HG02870 (cell line): ENCODE measurements at regions not wholly inside any gene's neighbourhood (a gene's known extent, or its start where the extent isn't known, plus 50 kb on each side); places are given as distances from the start of the nearest gene placed in this dataset.
"Not testable (repeated sequence)": the region's sequence is repeated elsewhere in the genome, so short reads cannot be mapped to it uniquely, and the experiment has no call there.

Experiments used
- ATAC-seq: cut with Tn5 transposase; IDR thresholded peaks from one replicate; pipeline ENCODE4 v1.9.1; 2021; ENCODE audit warnings: mild to moderate bottlenecking, moderate library complexity; ENCODE audit not compliant: unreplicated experiment

DNA sequence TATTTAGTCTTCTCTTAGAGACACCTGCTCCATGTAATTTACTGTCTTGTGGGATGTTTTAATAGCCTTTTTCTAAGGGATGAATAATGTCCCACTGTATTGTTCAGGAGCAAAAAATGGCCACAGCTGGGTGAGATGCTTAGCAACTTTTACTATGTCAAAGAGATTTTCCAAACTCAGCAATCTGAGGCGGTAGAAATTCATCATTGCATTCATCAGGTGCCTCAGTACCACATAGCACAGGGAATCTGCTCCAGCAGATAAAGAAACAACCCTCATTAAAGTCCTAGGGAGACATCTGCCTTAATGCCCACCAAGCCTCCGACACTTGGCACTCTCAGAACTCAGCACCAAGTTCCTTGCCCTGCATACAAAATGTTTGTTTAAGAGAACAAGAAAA lies 266.9 kb downstream of the SIPA1L2 start:
- no peak for ATAC-seq

DNA sequence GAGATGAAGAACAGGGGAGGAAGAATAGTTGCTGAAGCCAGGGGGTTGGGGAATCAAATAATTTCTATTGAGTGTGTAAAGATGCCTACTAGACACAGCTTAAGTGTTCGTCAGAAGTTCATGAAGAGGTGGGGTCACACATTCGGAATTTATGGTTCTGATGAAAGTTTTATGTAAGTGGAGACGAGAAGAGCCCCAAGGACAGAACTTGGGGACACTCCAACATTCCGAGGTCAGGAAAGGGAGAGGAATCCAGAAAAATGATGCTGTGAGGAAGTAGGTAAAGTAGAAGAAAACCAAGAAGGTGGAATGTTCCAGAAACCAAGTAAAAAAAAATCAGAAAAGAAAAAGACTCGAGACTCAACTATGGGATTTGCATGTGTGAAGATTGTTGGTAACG lies 272.5 kb downstream of the SIPA1L2 start:
- no peak for ATAC-seq

DNA sequence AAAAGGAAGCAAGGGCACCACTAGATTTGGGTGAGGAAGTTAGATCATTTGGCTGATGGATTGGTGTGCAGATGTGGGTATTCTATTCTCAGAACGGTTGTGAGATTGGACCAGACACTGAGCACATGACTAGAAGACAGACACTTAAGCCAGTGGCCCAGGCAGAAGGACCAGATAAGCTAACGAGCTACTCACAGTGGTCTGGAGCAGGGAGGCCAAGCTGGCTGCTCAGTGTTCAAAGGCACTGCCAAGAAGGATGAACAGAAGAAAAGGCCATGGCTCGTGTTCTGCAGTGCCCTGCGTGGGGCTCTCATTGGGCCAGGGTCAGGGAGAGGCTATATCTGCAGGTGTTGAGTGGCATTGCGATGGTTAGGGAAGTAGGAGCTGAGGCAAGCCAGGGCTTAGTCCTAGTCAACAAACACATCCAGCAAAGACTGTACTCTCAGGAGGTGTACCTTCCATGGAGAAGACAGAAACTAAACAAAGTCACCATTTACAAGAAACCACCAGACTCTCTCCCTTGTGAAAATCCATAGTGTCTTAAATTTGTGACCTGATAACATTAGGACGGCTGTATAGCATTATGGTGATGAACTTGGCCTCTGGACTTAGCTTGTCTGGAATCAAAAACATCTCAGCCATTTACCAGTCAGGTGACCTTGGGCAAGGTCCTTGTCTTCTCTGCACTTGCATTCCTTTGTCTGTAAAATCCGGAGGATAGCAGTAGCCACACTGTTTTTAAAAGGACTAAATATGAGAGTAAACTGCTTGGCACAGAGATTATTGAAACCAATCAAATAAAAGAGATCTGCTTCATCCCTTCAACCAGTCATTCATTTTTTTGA lies 274.5 kb downstream of the SIPA1L2 start:
- no peak for ATAC-seq

DNA sequence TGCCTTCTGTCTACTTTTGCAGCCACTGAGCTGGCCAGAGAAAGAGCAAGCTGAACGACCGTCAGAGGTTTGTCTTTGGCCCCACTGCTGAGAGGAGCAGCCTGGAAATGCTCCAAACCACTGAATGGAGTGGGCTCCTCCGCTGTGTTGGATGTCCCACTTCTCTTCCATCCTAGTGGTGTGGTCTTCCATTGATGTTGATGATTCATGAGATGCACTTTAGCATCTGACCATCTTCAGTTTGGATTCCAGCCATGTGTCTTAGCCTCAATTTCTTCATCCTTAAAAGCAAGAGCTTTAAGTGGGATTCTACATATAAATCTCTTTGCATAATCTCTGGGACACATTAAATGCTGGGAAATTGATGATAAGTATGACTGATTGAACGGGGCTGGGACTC lies 276.9 kb downstream of the SIPA1L2 start:
- ATAC-seq: no peak

DNA sequence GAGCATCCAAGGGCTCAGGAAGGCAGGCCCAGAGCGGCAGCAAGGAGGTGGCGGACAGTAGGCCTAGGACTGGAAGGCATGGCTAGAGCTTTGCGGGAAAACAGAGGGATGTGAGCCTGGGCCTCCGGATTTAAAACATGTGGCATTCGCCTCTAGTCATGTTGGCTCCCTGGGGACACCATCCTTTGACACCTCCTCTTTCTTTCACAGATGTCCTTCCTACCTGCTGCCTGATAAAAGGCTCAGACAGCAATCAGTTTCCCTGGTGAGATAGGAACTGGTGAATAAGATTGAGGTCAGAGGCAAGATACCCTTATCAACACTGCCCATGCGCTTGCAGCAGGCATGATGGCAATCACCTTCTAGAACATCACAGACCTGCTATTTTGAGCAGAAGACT lies 277.6 kb downstream of the SIPA1L2 start:
- no peak for ATAC-seq

DNA sequence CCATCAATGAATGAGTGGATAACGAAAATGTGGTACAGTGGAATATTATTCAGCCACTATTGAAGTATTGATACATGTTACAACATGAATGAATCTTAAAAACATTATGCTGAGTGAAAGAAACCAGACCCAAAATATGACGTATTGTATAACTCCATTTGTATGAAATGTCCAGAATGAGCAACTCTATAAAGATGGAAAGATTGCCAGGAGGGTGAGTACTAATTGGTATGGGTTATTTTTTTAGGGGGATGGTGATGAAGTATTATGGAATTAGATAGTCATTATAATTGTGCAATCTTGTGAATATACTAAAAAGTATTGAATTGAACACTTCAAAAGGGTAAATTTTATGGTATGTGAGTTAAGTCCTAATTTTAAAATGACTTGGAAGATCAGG lies 278.6 kb downstream of the SIPA1L2 start:
- no peak for ATAC-seq

DNA sequence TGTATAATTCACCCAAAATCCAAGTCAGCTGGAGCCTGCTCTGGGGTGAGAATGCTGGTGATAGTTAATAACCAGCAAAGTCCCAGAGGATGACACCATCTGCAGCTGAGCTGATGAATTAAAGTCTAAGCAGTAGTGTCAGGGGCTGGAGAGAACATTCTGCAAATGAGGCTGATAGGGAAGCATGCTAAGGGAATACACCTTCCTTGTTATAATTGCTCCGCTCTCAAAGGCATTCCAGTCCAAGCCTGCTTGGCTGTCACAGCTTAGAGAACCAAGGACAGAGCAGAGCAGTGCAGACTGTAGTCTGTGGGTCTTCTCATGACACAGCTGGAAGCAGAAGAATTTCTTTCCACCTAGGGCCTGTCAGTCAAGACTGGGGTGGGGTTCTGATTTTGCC lies 283.1 kb downstream of the SIPA1L2 start:
- ATAC-seq: no peak

DNA sequence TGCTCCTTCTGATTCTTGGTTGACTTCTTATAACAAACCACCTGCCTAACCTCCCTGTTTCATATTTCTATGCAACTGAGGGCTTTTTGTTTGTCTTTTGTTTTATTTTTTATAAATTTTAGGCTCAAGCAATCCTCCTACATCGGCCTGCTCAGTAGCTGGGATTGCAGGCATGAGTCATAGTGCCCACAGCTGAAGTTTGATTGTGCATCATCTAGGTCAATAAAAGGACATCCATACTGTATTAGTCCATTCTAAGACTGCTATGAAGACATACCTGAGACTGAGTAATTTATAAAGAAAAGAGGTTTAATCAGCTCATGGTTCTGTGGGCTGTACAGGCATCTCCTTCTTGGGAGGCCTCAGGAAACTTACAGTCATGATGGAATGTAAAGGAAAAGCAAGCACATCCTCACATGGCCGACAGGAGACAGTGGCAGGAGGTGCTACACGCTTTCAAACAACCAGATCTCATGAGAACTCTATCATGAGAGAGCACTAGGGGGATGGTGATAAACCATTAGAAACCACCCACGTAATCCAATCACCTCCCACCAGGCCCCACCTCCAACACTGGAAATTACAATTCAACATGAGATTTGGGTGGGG lies 285.0 kb downstream of the SIPA1L2 start:
- ATAC-seq: no peak

DNA sequence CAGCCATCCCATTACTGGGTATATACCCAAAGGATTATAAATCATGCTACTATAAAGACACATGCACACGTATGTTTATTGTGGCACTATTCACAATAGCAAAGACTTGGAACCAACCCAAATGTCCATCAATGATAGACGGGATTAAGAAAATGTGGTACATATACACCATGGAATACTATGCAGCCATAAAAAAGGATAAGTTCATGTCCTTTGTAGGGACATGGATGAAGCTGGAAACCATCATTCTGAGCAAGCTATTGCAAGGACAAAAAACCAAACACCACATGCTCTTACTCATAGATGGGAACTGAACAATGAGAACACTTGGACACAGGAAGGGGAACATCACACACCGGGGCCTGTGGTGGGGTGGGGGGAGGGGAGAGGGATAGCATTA lies 285.7 kb downstream of the SIPA1L2 start:
- ATAC-seq: not testable (repeated sequence)

DNA sequence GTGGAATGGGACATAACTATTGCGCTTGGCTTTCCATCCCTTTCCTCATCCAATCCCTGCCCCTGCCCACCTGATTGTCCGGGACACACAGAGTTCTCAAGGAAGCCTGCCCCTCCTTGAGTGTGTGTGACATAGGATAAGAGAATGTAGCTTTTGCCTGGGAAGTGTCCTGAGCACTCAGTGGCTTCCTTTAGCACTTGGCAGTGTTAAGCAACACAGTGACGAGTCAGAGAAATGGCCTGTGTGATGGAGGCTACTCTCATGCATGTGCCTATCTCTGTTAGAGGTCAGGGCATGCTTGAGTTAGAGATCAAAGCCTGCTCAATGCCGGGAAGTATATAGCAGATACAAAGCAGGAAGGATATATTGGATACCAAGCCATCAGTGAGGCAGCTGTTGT lies 289.5 kb downstream of the SIPA1L2 start:
- ATAC-seq: no peak

DNA sequence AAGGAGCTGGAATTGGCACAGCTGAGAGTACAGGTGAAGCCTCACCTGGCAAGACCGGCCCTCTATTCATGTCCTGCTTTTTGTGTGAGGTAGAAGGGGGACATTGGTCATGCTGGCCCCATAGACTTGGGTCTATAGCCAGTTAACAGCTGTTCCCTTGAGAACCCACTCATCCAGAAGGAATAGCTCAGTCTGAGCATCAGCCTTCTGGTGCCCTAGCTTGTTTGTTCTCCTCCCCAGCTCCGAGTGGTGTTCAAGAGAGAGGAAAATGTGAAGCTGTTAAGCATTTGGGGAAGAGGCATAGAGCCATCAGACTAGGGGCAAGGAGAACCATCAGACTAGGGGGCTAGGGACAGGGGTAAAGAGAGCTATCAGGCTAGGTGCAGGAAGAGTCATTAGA lies 290.9 kb downstream of the SIPA1L2 start:
- ATAC-seq: no peak

DNA sequence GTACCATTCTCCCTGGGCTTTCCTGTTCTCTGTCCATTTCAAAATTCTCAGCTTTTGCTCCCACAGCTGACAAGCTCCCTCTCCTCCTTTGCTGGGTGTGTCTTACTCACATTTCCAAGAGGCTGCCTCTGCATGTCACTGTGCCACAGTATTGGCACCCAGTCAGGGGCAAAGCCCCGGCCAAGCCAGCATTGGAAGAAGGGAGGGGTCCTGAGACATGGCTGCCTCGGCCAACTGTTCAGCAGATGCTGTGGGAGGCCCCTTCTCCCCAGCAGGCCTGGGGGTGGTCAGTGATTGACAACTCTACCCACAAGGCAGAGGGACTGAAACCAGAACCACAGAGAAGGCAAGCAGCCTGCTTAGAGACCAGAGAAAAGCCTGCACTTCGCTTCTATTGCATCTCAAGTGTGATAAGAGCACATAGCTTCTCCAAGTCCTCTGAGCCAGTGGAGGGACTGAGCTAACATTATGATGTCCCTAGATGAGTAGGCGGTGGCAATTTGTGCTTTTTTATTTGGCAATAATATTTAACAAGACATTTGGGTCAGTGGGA lies 294.1 kb downstream of the SIPA1L2 start:
- ATAC-seq: no peak

DNA sequence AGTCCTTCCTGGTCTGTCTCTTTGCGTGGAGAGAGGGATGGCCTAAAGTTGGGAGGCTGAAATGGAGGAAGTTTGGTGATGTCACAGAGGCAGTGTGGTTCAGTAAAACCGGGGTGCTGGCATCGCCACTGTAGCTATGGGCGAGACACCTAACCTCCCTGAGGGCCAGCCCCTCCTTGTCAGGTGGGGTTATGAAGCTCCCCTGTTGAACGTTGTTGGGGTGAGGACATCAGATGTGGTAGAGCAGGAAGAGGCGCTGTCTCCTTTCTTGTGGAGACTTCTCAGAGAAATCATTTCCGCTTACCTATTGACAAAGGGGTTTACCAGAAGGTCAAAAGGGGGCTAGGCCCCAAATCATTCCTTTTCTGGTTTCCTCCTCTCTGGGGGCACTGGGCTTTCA lies 294.7 kb downstream of the SIPA1L2 start:
- ATAC-seq: no peak

DNA sequence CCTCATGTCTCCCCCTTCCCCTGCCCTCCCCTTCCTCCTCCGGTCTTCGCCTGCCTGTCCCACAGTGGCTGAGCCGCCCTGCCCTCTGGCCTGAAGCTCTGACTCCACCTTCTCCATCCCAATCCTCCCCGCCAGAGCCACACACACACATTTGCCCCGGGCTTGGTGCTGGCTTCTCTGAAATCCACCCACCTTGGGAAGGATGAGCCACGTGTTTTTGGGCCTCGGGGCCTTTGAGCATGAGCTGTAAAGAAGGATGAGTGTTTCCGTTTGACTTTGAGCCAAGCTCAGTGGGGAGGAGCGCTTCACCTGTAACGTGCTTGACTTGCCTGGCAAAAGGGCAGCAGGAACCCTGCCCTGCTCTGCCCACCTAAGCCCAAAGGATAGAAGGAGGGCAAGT lies 295.1 kb downstream of the SIPA1L2 start:
- ATAC-seq: no peak

DNA sequence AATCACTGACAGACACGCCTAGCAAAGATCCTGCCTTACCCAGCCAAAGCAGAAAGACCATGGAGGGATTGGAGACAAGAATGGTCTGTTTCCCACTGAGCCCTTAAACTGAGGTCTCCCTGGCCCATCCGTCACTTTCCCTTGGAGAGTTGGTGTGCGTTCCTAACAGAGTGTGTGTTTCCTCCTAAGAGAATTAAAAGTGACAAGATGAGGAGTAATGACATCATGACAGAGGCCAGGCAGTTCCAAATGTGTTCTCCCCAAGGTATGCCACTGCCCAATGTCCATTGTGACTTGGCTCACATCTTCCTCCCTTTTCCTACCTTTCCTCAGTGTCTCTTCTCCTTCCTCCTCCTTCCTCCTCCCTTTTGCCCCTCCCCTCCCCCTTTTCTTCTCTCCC lies 295.7 kb downstream of the SIPA1L2 start:
- ATAC-seq: no peak

DNA sequence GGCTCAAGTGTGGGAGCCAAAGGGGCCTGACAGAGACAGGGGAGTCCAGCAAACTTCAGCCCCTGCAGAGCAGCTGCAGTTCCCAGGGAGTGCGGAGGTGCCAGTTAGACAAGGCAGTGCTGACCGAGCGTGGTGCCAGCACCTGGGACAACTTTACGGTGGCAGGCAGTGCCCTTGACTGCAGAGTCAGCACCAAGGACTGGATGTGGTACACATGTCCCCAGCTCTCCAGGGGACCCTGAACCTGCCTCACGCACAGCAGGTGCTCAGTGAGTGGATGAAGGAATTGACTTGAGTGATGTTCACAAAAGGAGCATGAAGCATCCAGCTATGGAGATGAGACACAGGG lies 296.5 kb downstream of the SIPA1L2 start:
- ATAC-seq: no peak

DNA sequence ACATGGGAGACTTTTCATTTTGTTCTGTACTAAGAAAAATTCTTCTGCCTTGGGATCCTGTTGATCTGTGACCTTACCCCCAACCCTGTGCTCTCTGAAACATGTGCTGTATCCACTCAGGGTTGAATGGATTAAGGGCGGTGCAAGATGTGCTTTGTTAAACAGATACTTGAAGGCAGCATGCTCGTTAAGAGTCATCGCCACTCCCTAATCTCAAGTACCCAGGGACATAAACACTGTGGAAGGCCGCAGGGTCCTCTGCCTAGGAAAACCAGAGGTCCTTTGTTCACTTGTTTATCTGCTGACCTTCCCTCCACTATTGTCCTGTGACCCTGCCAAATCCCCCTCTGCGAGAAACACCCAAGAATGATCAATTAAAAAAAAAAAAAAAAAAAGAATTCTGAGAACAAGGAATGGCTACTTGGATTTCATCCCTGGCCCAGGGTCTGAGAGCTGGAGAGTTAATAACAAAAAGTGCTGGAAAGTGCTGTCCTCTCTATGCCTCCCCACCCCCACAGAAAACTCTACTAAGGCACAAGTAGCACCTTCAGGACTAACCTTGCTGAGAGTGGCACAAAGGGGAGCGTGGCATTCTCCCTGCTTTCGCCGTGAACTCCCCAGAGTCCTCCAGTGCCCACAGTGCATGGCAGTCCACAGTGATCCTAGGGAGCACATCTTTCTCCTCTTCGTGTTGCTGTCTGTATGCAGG lies 297.1 kb downstream of the SIPA1L2 start:
- ATAC-seq: not testable (repeated sequence)

DNA sequence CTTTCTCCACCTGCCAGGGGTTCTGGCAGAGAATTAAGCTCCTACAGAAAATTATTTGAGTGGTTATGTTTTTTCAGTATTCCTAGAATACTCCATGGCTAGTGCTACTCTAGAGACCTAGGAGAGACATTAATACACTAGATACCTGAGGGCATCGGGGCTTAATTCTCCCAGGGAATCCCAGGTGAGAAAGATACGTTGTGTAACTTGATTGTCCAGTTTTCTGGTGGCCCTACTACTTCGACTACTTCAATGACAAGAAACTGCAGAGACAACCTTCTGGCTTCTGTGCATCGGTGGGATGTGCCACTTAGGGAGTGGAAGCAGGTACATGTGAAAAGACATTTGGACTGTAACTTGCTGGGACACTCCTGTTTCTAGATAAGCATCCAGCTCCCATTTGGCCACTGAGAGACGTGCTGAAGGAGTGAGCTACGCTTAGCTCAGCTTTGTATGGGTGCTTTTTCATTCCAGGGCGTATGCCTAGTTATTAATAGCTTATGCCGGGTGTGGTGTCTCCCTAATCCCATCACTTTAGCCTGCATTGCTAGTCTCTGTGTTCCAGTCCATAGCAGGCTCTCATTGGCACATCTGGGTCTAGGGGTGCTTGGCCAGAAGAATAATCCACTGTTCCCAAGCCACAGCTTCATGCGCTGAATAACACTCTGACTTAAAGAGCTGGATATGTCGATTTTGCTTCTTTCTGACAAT lies 300.7 kb downstream of the SIPA1L2 start:
- no peak for ATAC-seq

DNA sequence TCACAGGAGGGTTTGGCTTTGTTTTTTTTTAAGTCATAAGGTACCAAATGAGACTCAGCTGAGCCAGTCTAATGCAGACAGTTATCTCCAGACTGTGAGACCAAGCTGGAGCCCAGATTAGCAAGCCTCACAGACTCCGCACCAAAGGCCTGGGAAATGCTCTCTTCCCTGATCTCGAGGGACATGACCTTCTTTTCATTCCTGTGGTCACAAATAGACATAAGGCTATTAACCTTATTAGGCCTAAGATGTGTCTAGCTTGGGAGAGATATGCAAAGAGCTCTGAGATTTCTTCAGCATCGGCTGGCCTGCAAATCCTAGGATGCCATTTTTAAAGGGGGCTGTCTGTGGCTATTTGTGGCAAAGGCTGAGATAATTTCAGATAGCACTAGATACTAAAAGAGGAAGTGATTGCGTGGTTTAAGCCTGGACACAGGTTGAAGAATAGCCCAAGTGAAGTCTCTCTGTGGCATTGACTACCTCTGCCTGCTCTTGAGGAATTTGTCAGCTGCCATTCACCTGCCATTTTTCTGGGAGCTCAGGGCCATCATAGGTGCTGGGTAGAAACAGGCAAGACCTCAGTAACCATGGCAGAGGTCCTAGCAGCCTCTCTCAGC lies 301.3 kb downstream of the SIPA1L2 start:
- no peak for ATAC-seq

DNA sequence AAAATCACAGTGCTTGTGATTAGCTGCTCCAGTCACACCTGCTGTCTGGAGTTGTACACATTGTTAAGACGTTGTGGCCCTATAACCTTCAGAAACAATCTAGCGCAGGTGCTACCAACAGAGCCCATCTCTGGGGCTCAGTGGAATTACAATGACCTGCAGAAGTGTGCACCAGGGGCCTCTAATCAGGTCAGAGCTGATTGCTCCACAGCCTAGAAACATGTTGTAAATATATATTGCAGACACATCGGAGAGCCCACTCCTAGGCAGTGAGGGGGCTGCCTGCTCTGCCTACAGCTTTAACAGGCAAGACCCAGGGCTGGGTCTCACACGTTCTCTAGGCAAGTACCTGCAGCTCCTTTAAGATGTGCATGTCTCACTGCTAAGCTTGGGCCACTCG lies 302.0 kb downstream of the SIPA1L2 start:
- ATAC-seq: no peak

DNA sequence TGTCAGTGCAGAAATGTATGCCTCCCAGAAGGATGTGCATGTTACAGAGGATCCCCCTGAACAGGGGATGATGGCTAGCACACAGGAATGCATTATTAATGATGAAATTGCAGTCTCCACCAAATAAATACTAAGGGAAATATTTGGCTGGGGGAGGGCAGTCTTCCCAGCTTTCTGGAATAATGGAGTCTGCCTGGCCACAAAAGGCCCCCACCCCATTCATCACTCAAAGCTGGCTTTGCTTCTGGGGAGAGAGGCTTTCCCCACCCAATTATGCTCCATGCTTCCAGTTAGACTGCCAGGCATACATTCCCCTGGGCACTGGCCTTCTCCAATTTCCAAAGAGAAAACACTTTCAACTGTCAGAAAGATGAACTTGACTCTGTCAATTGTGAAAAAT lies 302.7 kb downstream of the SIPA1L2 start:
- no peak for ATAC-seq
